ENCODE measurements at regions not wholly inside any gene's neighbourhood (a gene's known extent, or its start where the extent isn't known, plus 50 kb on each side); places are given as distances from the start of the nearest gene placed in this dataset.

DNA sequence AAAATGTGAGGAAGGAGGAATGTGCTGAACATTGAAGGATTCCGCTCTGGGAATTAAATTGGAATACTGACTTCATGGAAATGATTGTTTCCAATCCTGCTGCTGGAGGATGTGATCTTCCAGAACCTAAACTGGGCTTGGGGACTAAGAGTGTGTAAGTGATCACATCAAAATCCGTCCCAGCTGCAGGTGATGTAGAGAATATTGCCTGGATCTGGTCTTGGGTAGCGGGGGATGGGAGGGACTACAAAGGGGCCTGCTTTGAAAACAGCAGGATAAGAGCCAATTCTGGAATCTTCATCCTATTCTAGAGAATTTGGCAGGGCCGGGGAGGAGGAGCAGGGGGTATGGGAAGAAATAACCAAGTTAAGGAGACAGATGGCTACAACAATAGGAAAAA is 552.2 kb upstream of the FZD8 start:
- DNase-seq: no peak

DNA sequence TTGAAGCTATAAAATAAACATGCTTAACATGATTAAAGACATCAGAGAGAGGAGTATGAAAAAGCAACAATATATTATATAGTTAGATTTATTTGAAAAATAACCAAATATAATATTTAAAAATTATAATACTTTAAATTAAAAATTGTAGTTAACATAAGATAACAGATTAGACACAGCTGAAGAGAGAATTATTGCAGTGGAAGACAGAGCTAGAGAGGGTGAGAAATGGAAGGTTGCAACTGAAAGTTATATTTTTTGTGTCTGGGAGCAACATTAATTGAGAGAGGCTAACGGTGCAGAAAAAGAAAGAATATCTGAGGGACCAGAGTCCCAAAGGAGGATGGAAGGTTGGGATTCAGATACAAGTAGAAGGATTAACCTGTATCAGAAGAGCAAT is 548.9 kb upstream of the FZD8 start:
- no peak for DNase-seq

DNA sequence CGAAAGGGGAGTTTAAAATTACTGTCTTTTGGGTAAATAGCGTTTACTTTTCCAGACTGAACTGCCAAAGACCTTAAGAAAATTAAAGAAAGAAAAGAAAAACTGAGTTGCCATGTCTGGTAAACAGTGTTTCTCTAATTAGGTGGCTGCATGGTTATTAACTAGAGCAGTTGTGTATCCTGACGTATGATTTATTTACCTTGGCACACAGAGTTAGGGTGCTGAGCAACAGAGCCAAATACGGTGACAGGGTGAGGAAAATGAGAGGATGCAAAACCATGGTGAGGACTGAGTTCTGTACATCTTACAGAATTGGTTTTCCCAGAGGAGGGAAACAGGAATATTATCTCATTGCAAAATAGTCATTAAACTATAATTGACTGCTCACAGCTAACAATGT is 546.4 kb upstream of the FZD8 start:
- no peak for DNase-seq

DNA sequence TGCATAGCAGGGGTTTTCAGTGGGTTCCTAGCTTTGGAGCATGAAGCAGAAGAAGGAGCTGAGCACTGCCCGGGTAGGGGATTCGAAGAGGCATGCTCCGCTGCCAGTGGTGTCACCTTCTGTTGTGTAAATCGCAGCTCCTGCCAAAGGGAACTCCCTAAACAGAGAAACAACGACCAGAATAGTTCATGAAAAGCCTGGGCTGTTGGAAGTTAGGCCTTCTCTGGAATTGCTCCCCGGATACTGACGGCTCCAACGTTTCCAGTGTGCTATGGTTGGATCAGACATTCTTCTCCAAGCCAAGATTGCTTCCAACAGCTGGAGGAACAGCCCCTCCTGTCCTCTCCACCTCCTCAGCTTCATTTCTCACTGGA is 546.0 kb upstream of the FZD8 start:
- DNase-seq: no peak

DNA sequence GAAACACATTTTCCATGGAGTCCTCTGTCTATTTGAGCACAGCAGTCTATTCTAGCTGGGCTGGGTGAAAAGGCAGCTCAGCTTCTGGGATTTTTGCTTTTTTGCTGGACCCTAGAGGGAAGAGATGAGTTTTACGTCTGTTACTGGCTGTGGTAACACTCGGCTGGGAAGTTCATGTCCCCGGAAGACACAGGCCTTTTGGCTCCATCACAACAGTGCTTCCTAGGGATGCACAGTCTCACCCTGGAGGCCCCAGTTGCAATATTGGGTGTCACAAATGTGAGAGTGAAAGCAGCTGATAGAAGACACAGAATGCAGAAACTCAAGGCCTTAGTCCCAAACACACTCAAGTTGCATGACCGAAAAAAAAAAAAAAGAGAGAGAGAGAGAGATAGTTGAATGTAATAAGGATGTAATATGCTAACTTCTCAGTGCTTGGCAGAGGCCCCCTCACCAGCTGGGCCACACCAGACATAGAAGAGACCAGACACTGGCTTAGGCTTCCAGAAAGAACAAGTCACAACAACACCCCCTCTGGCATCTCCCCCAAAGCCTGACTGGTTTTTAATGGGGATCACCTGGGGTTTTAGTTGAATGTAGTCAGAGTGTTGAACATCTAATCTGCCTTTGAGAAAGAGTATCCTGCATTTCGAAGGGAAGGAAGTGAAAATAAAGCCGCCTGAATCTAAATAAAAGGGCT is 545.4 kb upstream of the FZD8 start:
- DNase-seq: no peak

DNA sequence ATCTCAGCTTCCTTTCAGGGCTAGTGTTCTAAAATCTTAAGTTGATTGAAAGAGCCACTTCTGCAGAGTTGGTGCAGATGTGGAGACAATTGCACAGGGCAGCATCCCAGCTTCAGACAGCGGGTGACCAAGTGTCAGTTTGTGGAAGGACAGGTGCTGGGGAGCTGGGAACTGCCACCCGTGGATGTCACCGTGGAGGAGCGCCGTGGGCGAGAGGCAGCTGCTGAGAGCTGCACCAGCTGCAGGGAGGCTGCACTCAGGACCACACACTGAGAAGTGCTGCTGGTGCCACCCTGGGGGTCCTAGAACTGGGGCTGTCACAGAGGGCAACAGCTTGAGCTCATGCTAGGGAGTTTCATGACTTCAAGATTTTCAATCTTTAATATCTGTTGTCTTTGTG is 543.0 kb upstream of the FZD8 start:
- no peak for DNase-seq

DNA sequence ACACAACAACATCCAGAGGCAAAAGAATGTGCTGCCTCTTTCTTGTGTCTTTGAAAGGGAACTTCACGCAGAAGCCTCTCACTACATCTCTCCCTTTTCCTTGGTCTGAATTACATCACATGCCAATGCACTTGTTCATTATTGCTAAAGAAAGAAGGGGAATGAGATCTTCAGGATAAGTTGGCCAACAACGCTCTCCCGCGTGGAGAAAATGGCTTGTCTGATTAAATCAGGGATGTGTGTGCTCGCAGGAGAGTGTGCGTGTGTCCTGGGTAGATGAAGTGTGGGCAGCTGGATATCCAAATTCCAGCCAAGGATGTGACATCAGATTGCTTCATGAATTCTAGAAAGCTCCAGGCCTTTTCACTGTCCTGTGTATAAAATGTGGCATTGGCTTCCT is 541.6 kb upstream of the FZD8 start:
- DNase-seq: no peak

DNA sequence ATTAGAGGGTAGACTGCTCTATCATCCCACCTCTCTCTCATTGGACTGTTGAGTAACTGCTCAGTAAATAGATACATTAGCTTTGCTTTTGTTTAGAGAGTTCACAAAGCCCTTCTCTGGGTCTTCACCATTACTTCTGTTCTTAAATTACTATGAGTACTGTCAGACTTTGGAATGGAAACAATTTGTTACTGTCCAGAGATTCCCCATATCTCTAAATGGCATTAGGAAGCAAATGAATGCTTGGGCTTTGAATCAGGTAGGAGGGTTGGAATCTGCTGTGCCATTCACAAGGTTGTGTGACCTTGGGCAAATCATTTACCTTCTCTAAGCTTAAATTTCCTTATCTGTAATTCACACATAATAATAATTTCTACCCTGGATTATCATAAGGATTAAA is 541.0 kb upstream of the FZD8 start:
- no peak for DNase-seq

DNA sequence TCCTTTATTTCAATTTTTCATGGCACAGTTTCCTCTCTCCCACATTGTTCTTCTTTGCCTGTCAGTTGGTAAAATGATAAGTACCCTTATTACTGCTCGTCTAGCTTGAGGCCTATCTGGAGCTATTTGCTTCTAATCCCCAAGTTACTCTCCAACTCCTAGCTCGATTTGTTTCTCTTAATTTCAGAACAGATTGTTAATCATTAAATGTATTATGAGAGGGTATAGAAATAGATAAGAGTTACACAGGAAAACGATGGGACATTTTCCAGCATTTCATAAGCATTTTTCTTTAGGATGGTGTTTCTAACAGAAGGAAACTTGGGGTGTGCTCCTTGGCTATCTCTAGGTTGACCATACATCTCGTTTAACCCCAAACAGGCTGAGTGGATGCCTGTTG is 540.5 kb upstream of the FZD8 start:
- DNase-seq: no peak

DNA sequence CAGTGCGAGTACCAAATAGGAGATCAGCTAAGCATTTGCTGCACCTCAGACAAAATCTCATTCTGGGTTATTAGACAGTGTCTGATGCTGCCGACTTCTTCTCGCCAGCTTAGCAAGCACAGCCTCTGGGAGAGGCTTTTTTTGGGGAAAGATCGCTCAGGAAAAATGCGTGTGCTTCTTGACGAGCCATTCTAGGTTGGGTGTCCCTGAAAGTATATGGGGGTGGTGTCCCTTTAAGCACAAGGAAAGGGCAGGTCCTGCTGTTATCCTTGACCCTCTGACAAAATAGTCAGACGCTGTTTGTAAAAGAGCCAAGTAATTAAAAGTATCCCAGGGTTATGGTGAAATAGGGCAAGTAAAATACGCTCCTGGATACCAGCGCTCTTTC is 540.1 kb upstream of the FZD8 start:
- no peak for DNase-seq

DNA sequence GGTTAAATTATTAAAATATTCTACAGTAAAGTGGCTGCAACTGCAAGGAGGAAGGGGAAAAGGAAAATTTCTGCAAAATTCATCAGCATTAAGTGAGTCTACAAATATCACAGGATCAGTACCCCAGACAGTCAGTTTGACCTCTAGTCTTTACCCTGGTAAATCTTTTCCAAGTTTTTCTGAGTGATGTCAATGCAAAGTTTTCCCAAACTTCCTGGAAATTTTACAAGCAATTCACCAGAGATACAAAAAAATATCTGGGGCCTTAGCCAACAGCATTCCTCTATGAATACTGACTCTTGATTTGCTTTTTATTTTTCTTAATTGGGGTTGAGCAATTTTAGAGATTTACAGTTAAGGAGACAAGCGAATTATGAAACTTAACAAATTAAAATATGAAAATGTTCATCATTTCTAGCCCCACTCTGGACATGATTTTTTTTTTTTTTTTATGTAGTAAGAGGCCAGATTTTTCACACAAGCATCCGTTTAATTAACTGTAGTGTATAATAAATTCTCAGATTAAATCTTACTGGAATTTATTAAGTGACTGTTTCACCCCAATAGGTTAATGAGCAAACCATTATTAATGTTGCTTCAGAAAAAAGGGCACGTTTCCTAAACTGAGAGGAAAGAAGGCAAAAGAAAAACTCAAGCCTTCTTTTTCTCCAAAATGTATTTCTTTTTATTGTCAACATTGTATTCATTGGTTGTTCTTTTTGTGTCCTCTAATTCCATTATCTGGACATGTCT is 539.5 kb upstream of the FZD8 start:
- no peak for DNase-seq

DNA sequence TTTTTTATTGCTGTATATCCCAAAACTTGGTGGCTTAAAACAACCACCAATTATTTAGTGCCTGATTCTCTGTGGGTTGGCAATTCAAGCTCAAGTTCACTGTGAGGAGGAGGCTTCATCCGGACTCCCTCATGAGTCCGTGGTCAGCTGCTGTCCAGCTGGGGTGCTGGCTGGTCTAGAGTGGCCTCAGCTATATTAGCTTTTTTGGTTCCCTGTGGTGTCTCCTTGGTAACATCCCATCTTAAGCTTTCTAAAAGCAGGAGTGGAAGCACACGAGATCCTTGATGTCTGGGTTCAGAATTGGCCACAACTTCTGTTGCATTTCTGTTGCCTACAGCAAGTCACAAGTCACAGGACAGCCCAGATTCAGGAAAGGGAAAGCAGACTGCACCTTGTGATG is 536.5 kb upstream of the FZD8 start:
- DNase-seq: no peak

DNA sequence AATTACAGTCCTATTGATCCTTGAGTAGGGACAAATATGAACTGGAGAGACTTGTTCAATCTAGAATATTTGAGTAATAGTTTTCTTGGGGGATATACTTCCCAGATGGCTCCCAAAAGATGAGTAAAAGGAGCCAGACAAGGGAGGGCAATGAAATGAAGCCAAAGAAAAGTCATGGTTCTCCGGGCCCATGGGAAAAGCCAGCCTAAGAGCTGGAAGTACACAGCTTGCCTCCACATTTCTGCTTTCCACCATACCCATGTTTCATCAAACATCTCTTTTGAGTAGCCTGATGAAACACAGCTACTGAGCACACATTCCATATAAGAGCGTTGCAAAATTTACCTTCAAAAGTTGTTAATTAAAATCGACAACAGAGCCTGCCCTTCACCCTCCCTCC is 535.0 kb upstream of the FZD8 start:
- DNase-seq: no peak

DNA sequence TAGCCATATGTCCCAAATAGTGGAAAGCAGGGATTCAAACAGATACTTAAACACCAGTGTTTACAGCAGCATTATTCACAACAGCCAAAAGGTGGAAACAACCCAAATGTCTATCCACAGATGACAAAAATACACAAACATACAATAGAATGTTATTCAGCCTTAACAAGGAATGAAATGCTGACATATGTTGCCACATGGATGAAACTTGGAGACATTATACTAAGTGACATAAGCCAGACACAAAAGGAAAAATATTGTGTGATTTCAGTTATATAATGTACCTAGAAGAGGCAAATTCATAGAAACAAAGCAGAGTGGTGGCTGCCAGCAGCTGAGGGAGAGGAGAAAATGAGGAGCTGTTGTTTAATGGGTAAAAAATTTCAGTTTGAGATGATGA is 533.9 kb upstream of the FZD8 start:
- DNase-seq: no peak

DNA sequence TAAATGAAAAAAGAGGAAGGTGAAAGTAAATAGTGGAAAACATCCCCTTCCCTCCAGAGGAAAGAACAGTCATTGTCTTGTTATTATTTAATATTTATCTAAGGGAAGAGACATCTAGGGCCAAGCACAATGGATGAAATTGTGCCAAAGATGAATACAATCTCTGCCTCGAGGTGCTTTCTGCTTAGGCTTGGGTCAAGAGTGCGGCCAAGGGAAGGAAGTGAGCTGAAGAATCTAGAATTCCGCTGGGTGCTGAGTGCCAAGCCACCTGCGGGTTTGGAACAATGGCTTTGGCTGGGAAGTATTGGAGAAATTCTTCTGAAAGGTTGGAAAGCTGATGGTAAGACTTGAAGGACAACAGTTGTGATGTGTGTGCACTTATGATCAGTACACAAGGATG is 531.3 kb upstream of the FZD8 start:
- no peak for DNase-seq

DNA sequence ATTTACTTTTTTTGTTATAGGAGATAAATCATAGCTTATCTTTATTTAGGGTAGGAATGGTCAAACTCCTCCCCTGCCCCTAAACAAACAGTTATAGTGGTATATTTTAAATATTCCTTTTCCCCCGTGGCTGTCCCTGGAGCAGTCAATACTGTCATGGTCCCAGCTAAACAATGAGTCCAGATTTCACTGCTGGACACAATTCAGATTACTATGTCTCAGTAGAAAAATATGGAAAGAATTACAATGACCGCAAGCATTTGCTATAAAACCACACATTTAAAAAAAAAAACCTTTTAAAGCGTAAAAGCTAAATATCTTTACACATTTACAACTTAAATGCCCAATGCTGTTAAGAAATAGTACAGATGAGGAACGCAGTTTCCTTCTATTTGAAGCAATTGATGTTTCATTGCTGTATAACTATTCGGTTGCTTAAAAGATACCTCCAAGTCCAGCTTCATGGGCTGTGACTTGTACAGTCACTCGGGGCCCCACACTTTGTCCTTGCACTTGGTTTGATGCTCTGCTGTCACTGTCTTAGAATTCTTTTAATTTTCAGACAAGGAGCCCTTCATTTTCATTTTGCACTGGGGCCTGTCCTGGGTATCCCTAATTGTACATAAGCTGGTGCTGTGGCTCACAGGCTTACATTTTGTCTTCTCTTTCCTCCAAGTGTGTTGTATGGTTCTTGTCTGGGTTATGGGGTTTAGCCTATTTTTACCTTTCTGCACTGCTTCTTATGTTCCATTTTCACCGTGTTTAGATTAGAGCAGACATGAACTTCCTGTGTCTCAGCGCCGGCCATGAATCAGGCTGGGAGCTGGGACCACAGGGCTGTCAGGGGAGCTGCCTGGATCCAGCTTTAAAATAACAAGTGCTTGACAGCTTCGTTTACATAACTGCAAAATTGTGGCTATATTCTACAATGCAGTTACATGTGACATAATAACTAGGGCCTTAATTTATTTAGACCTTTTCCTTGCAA is 530.2 kb upstream of the FZD8 start:
- no peak for DNase-seq

DNA sequence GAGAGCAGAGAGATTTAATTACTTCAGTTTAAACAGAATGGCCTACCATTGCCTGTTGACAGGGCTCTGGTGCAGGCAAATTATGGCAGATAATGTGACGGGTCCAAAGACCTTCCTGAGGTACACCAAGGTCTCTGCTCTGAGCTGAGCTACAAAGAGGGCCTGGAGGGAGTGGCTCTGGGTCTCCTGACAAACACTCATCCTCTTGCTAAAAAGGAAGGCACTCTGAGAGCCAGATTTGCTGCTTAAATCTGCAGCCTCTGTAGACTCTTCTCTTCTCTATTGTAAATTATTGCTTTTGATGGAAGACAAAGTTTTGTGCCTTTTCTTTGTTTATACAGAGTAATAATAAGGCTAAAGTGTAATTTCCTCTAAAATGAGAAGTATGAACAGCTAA is 529.5 kb upstream of the FZD8 start:
- no peak for DNase-seq

DNA sequence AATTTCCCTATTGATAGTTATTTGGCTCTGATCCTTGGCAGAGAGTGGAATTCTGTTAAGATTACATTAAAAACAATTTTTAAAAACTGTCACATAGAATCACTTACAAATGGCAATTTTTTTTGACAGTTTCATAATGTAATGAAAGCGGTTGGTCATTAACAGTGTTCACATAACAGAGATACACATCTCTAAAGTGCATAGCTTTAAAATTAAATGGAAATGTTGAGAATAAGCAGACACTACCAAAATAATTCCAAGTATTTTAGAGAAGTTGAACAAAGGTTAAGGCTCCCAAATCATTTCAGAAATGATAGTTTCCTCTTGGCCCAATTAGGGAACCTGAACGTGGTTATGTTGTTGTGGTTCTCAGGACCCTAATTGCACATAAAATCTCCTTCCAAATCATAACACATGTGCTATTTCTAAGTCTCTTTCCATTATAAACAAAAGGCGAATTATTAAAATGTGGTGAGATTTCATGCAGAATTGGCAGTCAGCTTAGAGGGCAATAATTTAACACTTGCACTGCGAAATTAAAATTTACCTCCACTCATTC is 528.9 kb upstream of the FZD8 start:
- no peak for DNase-seq

DNA sequence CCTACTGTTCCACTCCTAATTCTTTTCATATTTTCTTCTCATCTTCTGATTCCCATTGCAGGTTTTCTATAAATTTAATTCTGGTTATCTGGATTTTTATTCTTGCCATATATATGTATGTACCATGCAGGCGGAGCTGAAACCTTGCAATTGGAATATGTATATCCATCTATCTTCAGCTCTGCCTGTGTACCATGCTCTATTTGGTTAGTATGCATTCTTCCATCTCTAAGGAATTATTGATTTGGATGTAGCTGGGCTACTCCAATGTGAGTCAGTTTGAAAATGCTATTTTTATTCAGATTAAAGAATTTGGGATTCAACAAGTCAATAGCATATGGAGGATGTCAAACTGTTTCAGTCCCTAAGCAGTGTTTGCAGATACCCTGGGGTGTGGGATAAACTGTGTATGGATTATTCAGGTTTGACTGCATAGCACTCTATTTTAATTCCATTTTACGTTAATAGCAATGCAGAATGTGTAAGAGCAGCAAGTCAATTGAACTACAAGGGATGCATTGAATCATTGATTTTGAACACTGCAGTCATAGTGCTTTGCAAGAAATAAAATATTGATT is 528.1 kb upstream of the FZD8 start:
- DNase-seq: no peak

DNA sequence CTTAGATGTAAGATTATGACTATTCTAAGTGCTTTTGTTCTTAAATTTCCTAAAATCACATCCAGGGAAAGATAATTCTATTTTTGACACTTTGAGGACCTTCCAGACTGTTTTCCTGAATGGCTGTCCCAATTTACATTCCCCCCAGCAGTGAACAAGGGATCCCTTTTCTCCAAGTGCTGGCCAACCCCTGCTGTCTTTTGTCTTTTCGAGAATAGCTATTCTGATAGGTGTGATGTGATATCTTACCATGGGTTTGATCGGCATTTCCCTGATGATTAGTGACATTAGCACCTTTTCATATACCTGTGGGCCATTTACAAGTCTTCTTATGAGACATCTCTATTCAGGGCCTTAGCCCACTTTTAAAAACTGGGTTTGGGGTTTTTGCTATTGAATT is 526.7 kb upstream of the FZD8 start:
- DNase-seq: no peak

DNA sequence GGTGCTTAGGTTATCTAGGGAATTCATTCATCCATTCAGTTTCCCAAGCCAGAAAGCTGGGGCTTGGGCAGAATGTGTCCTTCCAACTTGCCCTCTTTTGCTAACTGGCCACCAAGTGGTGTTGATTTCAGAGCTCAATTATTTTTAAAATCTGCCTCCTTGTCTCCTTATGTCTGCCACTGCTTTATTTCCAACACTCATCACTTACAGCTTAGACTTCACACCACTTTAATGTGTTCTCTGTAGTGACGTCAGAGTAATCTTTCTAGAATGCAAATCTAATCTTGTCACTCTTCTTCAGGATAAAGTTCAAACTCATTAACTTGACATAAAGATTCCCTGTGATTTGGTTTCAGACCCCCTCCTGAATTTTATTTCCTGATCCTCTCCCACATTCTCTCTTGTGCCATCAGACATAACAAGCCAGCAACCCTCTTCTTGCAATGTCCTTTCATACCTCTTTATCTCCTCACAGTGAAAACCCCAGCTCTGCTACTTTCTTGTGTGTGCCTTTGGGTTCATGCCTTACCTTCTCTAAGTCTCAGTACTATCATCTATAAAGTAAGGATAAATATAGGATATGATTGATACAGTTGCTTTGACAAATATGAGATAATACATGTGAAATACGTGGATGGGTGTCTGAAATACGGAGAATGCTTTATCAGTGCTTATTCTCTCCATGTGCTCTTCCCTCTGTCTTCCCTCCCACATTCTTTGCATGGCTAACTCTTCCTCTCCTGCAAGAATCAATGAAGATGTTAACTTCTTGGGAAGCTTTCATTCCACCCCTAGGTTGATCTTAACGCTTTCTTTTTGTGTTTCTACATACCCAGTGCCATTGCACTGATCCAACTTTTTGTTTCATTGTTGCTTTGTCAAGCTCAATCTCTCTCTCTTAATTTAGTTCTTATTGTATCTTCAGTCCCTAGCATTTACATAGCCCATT is 522.7 kb upstream of the FZD8 start:
- no peak for DNase-seq

DNA sequence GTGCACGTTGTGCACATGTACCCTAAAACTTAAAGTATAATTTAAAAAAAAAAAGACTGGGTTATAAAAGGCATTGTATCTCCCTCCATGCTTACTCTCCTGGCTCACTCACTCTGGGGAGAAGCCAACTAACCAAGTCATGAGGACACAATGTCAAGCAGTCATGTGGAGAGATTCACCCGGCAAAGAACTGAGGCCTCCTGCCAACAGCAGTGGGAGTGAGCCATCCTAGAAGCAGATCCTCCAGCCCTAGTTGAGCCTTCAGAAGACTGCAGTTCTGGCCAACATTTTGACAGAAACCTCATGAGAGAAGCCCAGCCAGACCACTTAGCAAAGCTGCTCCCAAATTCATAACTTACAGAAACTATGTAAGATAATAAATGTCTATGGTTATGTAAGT is 521.7 kb upstream of the FZD8 start:
- no peak for DNase-seq

All from NCI-H226 (cell line).